ENCODE measurements at regions not wholly inside any gene's neighbourhood (a gene's known extent, or its start where the extent isn't known, plus 50 kb on each side); places are given as distances from the start of the nearest gene placed in this dataset.

DNA sequence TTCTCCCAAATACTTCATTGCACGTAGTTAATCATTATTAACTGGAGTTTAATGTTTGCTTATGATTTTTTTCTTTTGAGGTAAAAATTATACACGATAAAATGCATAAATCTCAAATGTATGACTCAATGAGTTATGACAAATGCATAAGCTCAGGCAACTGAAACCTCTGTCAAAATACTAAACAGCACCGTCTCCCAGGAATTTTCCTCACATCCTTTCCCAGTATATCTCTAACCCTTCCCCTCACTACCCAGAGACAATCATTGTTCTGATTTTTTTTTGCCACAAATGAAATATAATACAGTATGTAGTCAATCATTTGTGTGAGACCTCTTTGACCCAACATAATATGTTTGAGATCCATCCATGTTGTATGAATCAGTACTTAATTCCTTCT is 606.5 kb downstream of the CPS1 start:
- Mint-ChIP-seq H3K27ac (ENCODE audit: unreplicated experiment) (no peak overlapping the region), H3K27me3 (ENCODE audit: unreplicated experiment) (peaks cover 8% of the 10 kb centered on the region), H3K9me3 (ENCODE audit: unreplicated experiment) (no peaks in the 10 kb centered on the region), H3K4me1 (ENCODE audit: unreplicated experiment) (peaks cover 5% of the 10 kb centered on the region), H3K4me3 (ENCODE audit: unreplicated experiment) (no peak overlapping the region), H3K36me3 (ENCODE audit: unreplicated experiment) (no peaks in the 10 kb centered on the region)
- DNase-seq (ENCODE audit: extremely low spot score, unreplicated experiment), result no peak
- TF ChIP-seq, protein P1, sequence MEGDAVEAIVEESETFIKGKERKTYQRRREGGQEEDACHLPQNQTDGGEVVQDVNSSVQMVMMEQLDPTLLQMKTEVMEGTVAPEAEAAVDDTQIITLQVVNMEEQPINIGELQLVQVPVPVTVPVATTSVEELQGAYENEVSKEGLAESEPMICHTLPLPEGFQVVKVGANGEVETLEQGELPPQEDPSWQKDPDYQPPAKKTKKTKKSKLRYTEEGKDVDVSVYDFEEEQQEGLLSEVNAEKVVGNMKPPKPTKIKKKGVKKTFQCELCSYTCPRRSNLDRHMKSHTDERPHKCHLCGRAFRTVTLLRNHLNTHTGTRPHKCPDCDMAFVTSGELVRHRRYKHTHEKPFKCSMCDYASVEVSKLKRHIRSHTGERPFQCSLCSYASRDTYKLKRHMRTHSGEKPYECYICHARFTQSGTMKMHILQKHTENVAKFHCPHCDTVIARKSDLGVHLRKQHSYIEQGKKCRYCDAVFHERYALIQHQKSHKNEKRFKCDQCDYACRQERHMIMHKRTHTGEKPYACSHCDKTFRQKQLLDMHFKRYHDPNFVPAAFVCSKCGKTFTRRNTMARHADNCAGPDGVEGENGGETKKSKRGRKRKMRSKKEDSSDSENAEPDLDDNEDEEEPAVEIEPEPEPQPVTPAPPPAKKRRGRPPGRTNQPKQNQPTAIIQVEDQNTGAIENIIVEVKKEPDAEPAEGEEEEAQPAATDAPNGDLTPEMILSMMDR (IDR thresholded peaks at IDR 0.05), result no peak

DNA sequence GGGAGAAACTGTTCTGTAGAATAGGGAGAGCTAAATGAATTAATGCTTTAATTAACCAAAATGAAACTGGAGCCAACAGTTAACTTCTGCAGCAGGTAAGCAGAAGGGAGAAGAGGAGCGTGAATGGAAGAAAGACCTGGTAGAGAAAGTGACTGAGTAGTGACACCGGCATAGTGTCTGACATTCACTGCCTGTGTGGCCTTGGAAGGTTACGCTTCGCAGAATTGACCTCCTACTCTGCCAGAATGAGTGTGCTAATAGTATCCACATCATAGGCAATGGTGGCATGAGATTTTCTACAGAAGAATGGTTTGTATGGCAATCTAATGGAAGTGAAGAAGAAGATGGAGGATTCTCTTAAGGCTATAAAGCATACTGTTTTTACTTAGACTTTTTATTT is 614.4 kb downstream of the CPS1 start:
- no peaks in the 10 kb centered on the region for H3K36me3 Mint-ChIP-seq (ENCODE audit: unreplicated experiment)
- H3K4me1 Mint-ChIP-seq (ENCODE audit: unreplicated experiment), result no peaks in the 10 kb centered on the region
- H3K9me3 Mint-ChIP-seq (ENCODE audit: unreplicated experiment), result no peaks in the 10 kb centered on the region
- peaks cover 5% of the 10 kb centered on the region for H3K27me3 Mint-ChIP-seq (ENCODE audit: unreplicated experiment)
- H3K4me3 Mint-ChIP-seq (ENCODE audit: unreplicated experiment), result no peak overlapping the region
- no peak overlapping the region for H3K27ac Mint-ChIP-seq (ENCODE audit: unreplicated experiment)
- TF ChIP-seq, protein P1 (IDR thresholded peaks at IDR 0.05), result no peak
- no peak for DNase-seq (ENCODE audit: extremely low spot score, unreplicated experiment)

GRCh38 chr2:211174021-211174420 is 617.6 kb downstream of the CPS1 start:
- no peaks in the 10 kb centered on the region for H3K36me3 Mint-ChIP-seq (ENCODE audit: unreplicated experiment)
- DNase-seq (ENCODE audit: extremely low spot score, unreplicated experiment), result no peak
- H3K4me3 Mint-ChIP-seq (ENCODE audit: unreplicated experiment), result no peak overlapping the region
- no peak overlapping the region for H3K27ac Mint-ChIP-seq (ENCODE audit: unreplicated experiment)
- no peaks in the 10 kb centered on the region for H3K9me3 Mint-ChIP-seq (ENCODE audit: unreplicated experiment)
- no peaks in the 10 kb centered on the region for H3K4me1 Mint-ChIP-seq (ENCODE audit: unreplicated experiment)
- TF ChIP-seq, protein P1 (IDR thresholded peaks at IDR 0.05), result no peak
- H3K27me3 Mint-ChIP-seq (ENCODE audit: unreplicated experiment), result peaks cover 8% of the 10 kb centered on the region

- no peaks in the 10 kb centered on the region for H3K36me3 Mint-ChIP-seq (ENCODE audit: unreplicated experiment)
- peaks cover 9% of the 10 kb centered on the region for H3K27me3 Mint-ChIP-seq (ENCODE audit: unreplicated experiment)
- TF ChIP-seq, protein P1 (IDR thresholded peaks at IDR 0.05), result no peak
- H3K4me3 Mint-ChIP-seq (ENCODE audit: unreplicated experiment), result no peak overlapping the region
- no peaks in the 10 kb centered on the region for H3K9me3 Mint-ChIP-seq (ENCODE audit: unreplicated experiment)
- H3K4me1 Mint-ChIP-seq (ENCODE audit: unreplicated experiment), result no peaks in the 10 kb centered on the region
- no peak for DNase-seq (ENCODE audit: extremely low spot score, unreplicated experiment)
- no peak overlapping the region for H3K27ac Mint-ChIP-seq (ENCODE audit: unreplicated experiment)
These were observed 618.2 kb downstream of the CPS1 start for GRCh38 chr2:211174631-211175030.

DNA sequence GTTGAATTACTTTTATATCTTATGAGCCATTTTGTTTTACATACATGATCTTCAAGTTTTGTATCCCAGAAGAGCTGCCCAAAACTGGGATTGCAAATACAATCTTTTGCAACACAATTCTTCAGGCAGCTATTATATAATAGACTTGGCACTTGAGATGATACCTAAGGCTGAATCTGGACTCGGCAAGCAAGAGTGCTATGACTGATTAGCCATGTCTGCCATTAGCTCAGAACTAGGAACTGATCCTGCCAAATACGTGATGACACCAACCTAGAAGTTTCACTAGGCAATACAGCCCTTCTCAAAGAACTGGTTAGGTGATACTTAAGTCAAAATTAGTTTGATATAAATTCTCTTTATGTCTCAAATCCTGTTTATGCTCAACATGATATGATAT is 619.6 kb downstream of the CPS1 start:
- H3K4me1 Mint-ChIP-seq (ENCODE audit: unreplicated experiment), result no peaks in the 10 kb centered on the region
- no peak for DNase-seq (ENCODE audit: extremely low spot score, unreplicated experiment)
- H3K27me3 Mint-ChIP-seq (ENCODE audit: unreplicated experiment), result peaks cover 17% of the 10 kb centered on the region
- no peak overlapping the region for H3K4me3 Mint-ChIP-seq (ENCODE audit: unreplicated experiment)
- no peak overlapping the region for H3K27ac Mint-ChIP-seq (ENCODE audit: unreplicated experiment)
- TF ChIP-seq, protein P1 (IDR thresholded peaks at IDR 0.05), result no peak
- H3K9me3 Mint-ChIP-seq (ENCODE audit: unreplicated experiment), result no peaks in the 10 kb centered on the region
- H3K36me3 Mint-ChIP-seq (ENCODE audit: unreplicated experiment), result no peaks in the 10 kb centered on the region

Measured in osteocyte (in vitro differentiated cells).